Muscle of leg (tissue), 3 donors: ENCODE measurements at regions not wholly inside any gene's neighbourhood (a gene's known extent, or its start where the extent isn't known, plus 50 kb on each side); places are given as distances from the start of the nearest gene placed in this dataset.

Source experiments
- DNase-seq: peaks from one replicate; pipeline ENCODE4 v3.0.0; 2013
- H3K27ac ChIP-seq: one replicate; pipeline ENCODE4 v1.5.1; 2013; ENCODE audit warnings: mild to moderate bottlenecking, low read length, control low read depth
- H3K27me3 ChIP-seq: one replicate; pipeline ENCODE4 v1.6.1; 2013; ENCODE audit warnings: low read length; ENCODE audit not compliant: control insufficient read depth, insufficient read depth
- H3K36me3 ChIP-seq: one replicate; pipeline ENCODE4 v1.6.1; 2013; ENCODE audit warnings: low read length; ENCODE audit not compliant: control insufficient read depth, insufficient read depth
- H3K4me1 ChIP-seq: one replicate; pipeline ENCODE4 v1.6.1; 2013; ENCODE audit warnings: low read length; ENCODE audit not compliant: control insufficient read depth, insufficient read depth
- H3K4me3 ChIP-seq: one replicate; pipeline ENCODE4 v1.5.1; 2013; ENCODE audit warnings: low read length, control low read depth
- H3K9me3 ChIP-seq: replicated peaks from 2 replicates; pipeline ENCODE4 v1.6.1; 2013; ENCODE audit warnings: low read depth, low read length; ENCODE audit not compliant: control insufficient read depth
- WGBS: methylation state at CpG from one replicate; pipeline ENCODE4 v1.1.5; 2013; ENCODE audit warnings: missing lambda C conversion rate; ENCODE audit not compliant: insufficient coverage; 5-methylcytosine and 5-hydroxymethylcytosine counted together

GRCh38 chr9:87307848-87308247 is 189.8 kb upstream of the DAPK1 start:
- DNase-seq: peak; percentile 86
- Histone ChIP-seq H3K4me1 (peaks cover 11% of the 10 kb centered on the region), H3K27me3 (no peaks in the 10 kb centered on the region), H3K27ac (peak overlapping the region; percentile 48), H3K36me3 (no peaks in the 10 kb centered on the region), H3K4me3 (no peak overlapping the region), H3K9me3 (no peaks in the 10 kb centered on the region)
- WGBS: 83% methylated on average over 1 of the region's 5 CpGs

DNA sequence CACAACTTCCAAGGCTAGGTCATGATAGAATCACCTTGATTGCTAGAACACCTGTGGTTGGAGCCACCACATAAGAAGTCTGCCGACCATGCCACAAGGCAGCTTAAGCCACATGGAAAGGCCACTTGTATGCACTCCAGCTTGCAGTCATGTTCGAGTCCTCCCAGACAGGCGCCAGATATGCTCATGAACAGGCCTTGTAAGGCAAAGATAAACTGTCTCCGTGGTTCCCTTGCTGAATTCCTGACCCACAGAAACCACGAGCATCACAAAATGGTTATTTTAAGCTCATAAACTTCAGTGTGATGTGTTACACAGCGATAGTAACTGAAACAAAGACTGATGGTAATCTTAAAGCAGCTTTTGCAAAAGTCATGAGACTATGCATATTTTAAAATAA is 188.4 kb upstream of the DAPK1 start:
- 70% methylated on average over 3 of the region's 6 CpGs for WGBS
- no peak for DNase-seq
- Histone ChIP-seq H3K27ac (no peak overlapping the region), H3K36me3 (no peaks in the 10 kb centered on the region), H3K9me3 (no peaks in the 10 kb centered on the region), H3K4me3 (no peak overlapping the region), H3K27me3 (no peaks in the 10 kb centered on the region), H3K4me1 (peaks cover 11% of the 10 kb centered on the region)

DNA sequence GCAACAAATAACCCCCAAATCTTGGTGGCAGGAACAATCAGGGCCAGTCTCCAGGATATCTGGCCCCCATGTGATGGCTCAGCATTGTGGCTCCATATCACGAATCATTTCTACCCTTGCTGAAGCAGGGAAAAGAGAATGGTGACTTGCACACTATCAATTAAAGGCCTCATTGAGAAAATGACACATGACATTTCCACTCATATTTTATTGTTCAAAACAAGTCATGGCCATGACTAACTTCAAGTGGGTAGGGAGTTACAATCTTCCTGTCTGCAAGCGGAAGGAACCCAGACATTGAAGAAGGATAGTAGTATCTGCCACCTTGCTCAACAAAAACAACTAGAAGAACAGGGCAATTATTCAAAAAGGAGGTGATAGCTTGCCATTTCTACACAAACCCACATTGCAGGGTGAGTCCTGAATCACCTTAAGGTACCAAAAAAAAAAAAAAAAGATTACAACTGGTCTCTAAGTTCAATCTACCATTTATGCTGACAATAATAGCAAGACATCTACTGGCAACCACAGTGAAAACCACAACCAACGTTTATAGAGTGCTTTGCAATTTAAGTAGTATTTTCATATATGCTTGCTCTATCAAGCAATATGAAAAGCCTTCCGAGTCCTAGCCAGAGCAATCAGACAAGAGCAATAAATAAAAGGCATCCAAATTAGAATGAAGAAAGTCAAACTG is 186.7 kb upstream of the DAPK1 start:
- H3K4me3 ChIP-seq: no peak overlapping the region
- H3K27ac ChIP-seq: no peak overlapping the region
- H3K9me3 ChIP-seq: peaks cover 4% of the 10 kb centered on the region
- no peaks in the 10 kb centered on the region for H3K27me3 ChIP-seq
- DNase-seq: no peak
- no CpG with 5 or more reads among the region's 4 CpGs for WGBS
- no peaks in the 10 kb centered on the region for H3K36me3 ChIP-seq
- peaks cover 6% of the 10 kb centered on the region for H3K4me1 ChIP-seq

- Histone ChIP-seq H3K9me3 (peaks cover 6% of the 10 kb centered on the region), H3K27me3 (peaks cover 3% of the 10 kb centered on the region), H3K27ac (peak overlapping the region; percentile 32), H3K4me3 (no peak overlapping the region), H3K4me1 (peaks cover 3% of the 10 kb centered on the region), H3K36me3 (no peaks in the 10 kb centered on the region)
- DNase-seq: peak; percentile 85
Observed at GRCh38 chr9:87319656-87320055, 178.0 kb upstream of the DAPK1 start.

GRCh38 chr9:87320146-87320884 is 177.4 kb upstream of the DAPK1 start:
- Histone ChIP-seq H3K4me1 (peaks cover 3% of the 10 kb centered on the region), H3K4me3 (no peak overlapping the region)
- WGBS: no CpG with 5 or more reads among the region's 2 CpGs

DNA sequence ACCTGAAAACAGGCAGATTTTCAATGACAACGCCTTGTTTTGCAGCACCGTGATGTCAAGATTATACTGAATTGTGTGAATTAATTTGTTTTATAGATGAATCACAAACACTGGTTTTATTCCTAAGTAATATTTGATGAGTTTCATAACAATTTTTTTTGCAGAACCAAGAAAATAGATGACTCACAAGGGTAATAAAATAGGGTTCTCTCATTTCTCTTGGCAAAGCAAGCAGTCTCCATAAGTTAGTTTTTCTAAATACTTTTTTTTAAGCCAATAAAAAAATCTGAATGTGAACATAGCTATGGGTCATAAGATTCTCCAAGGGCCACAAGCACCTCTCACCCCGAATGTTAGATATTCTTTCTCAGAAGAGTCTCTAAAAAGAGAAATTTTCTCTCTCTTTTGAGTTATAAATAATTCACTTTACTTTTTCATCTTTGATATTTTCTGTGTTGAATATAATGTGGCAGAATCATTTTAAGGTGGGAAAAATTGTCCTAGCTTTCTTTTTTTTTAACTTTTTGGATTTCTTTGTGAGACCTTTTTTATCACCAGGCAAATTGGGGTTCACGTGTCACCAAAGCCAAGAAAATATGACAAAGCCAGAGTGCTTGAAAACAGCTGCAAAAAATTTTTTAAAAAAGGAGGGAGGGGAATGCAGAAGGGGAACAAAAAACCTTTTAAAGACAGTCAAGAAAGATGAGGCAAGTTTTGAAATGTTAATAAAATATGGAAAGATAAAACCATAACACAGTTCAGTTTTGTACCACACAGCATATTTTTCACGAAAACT is 174.6 kb upstream of the DAPK1 start:
- H3K27me3 ChIP-seq: no peaks in the 10 kb centered on the region
- 0% methylated on average over 1 of the region's 5 CpGs for WGBS
- H3K4me1 ChIP-seq: peaks cover 3% of the 10 kb centered on the region
- no peaks in the 10 kb centered on the region for H3K9me3 ChIP-seq
- no peaks in the 10 kb centered on the region for H3K36me3 ChIP-seq
- no peak overlapping the region for H3K4me3 ChIP-seq
- peak; percentile 83 for DNase-seq
- H3K27ac ChIP-seq: peak overlapping the region; percentile 57

More at GRCh38 chr9:87320146-87320884, 177.4 kb upstream of the DAPK1 start:
- DNase-seq: peak; percentile 48
- peaks cover 3% of the 10 kb centered on the region for H3K27me3 ChIP-seq
- H3K9me3 ChIP-seq: peaks cover 6% of the 10 kb centered on the region
- peak overlapping the region; percentile 9 for H3K27ac ChIP-seq
- no peaks in the 10 kb centered on the region for H3K36me3 ChIP-seq

DNA sequence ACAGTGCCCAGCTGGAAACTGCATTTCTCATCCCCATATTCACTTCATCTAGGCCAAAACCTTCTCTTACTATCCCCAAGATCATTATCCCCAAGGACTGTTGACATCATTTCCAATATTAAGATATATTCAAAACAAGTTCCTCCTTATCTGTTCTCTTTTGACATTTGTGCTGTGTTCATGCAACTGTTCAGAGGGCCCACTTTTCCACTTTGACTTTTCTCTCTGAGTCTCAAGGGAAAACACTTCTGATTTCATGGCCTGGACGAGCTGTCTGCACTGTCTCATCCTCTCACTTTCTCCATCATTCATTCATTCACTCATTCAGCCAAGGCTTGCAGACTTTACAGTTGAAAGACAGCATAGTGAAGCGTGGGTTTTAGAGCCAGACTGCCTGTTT is 173.7 kb upstream of the DAPK1 start:
- 76% methylated on average over 2 of the region's 2 CpGs for WGBS
- peaks cover 3% of the 10 kb centered on the region for H3K4me1 ChIP-seq

DNA sequence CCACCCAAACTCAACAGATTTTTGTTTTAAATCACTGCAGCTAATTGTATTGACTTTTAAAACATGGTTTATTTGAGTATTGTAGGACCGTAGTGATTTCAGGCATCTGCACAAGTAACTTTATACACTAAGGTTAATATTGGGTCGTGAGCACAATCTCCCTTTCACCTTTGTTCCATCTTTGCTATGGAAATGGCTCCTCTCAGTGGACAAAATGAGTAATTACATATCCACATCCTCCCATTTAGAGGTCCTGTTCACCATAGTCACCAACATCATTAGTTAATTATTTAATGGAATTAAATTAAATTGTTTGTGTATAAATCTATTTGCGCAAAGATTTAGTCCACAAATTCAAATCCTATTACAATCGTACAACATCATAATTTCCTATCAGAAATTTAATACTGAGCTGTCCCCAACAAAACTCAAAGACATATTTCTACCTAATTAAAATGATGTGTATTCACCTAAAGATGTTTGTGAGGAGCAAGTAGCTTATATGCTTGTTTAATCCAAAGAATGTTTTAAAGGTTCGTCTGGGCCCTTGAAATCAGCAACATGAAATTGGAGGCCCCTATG is 173.0 kb upstream of the DAPK1 start:
- Histone ChIP-seq H3K4me1 (peaks cover 3% of the 10 kb centered on the region), H3K36me3 (no peaks in the 10 kb centered on the region), H3K27me3 (no peaks in the 10 kb centered on the region), H3K27ac (no peak overlapping the region), H3K9me3 (no peaks in the 10 kb centered on the region), H3K4me3 (no peak overlapping the region)
- no CpG with 5 or more reads among the region's 5 CpGs for WGBS
- peak; percentile 89 for DNase-seq

More for the DNA sequence above, 173.7 kb upstream of the DAPK1 start:
- Histone ChIP-seq H3K36me3 (no peaks in the 10 kb centered on the region), H3K4me3 (no peak overlapping the region), H3K27me3 (no peaks in the 10 kb centered on the region), H3K9me3 (no peaks in the 10 kb centered on the region), H3K27ac (peak overlapping the region; percentile 57)
- DNase-seq: peak; percentile 50

GRCh38 chr9:87327575-87328125 is 170.0 kb upstream of the DAPK1 start:
- no peaks in the 10 kb centered on the region for H3K36me3 ChIP-seq
- no peak overlapping the region for H3K27ac ChIP-seq
- no peaks in the 10 kb centered on the region for H3K27me3 ChIP-seq
- peaks cover 15% of the 10 kb centered on the region for H3K9me3 ChIP-seq
- no peak overlapping the region for H3K4me3 ChIP-seq
- no CpG with 5 or more reads among the region's 3 CpGs for WGBS
- DNase-seq: no peak
- peaks cover 3% of the 10 kb centered on the region for H3K4me1 ChIP-seq
